PC-9 (cell line): ENCODE measurements at regions not wholly inside any gene's neighbourhood (a gene's known extent, or its start where the extent isn't known, plus 50 kb on each side); places are given as distances from the start of the nearest gene placed in this dataset.

Experiments
- BruUV-seq: library from RNA; stranded (reverse); fragments of 400-500 nt; replicated peaks from 2 replicates; lab custom pipeline; 2021; lab: Mats Ljungman, UMichigan
- CTCF ChIA-PET: fragments of 300-600 bp; sonication (Branson Sonifier 250); formaldehyde crosslinking; loops from one replicate; lab custom pipeline; 2022; ENCODE audit warnings: antibody characterized with exemption; lab: Charles Lee
- POLR2A ChIA-PET: fragments of 300-600 bp; sonication (Branson Sonifier 250); formaldehyde crosslinking; loops from one replicate; lab custom pipeline; 2022; ENCODE audit warnings: antibody characterized with exemption; ENCODE audit not compliant: unreplicated experiment; lab: Charles Lee
- DNase-seq, 2 experiments: peaks; one replicate each; pipeline versions ENCODE4 v3.0.0 to v3.0.0-alpha.2; 2015 to 2022; ENCODE audit warnings: mixed read lengths in 1 of 2
- H2AFZ ChIP-seq: fragments of 200-600 bp; sonication (generic); 2 replicates; pipeline ENCODE4 v1.8.1; 2017; ENCODE audit warnings: antibody characterized with exemption
- H3F3A ChIP-seq: fragments of 200-600 bp; sonication (generic); 2 replicates; pipeline ENCODE4 v1.8.1; 2017; ENCODE audit warnings: antibody characterized with exemption, mild to moderate bottlenecking, low read depth; ENCODE audit not compliant: insufficient read depth
- H3K27ac ChIP-seq: fragments of 200-600 bp; sonication (generic); 2 replicates; pipeline ENCODE4 v1.6.1; 2016; ENCODE audit warnings: mixed run types
- H3K27me3 ChIP-seq: fragments of 200-600 bp; sonication (generic); 2 replicates; pipeline ENCODE4 v1.6.1; 2016; ENCODE audit warnings: low read depth, mixed run types; ENCODE audit not compliant: insufficient read depth
- H3K36me3 ChIP-seq: fragments of 200-600 bp; sonication (generic); 2 replicates; pipeline ENCODE4 v1.6.1; 2016; ENCODE audit warnings: low read depth, mixed run types
- H3K4me1 ChIP-seq: fragments of 200-600 bp; sonication (generic); replicated peaks from 2 replicates; pipeline ENCODE4 v1.6.1; 2016; ENCODE audit warnings: mixed run types; ENCODE audit not compliant: insufficient read depth
- H3K4me2 ChIP-seq: fragments of 200-600 bp; sonication (generic); 2 replicates; pipeline ENCODE4 v1.6.1; 2017; ENCODE audit warnings: mixed run types
- H3K4me3 ChIP-seq: fragments of 200-600 bp; sonication (generic); 2 replicates; pipeline ENCODE4 v1.6.1; 2016; ENCODE audit warnings: mixed run types
- H3K79me2 ChIP-seq: fragments of 200-600 bp; sonication (generic); 2 replicates; pipeline ENCODE4 v1.6.1; 2017; ENCODE audit warnings: low read depth, mixed run types
- H3K9me2 ChIP-seq: fragments of 200-600 bp; sonication (generic); 2 replicates; pipeline ENCODE4 v1.8.1; 2017; ENCODE audit warnings: mild to moderate bottlenecking; ENCODE audit not compliant: insufficient read depth
- H3K9me3 ChIP-seq: fragments of 200-600 bp; sonication (generic); 2 replicates; pipeline ENCODE4 v1.8.1; 2016; ENCODE audit warnings: low read depth; ENCODE audit not compliant: insufficient read depth
- H4K20me1 ChIP-seq: fragments of 200-600 bp; sonication (generic); 2 replicates; pipeline ENCODE4 v1.8.1; 2017; ENCODE audit not compliant: insufficient read depth
- EZH2 ChIP-seq: fragments of 200-600 bp; sonication (generic); IDR thresholded peaks from 2 replicates; pipeline ENCODE4 v1.8.0; 2017; ENCODE audit warnings: antibody characterized with exemption, low read depth
- intact Hi-C: fragments of 100-400 bp; cut with micrococcal nuclease; formaldehyde crosslinking; loops from one replicate; pipeline ENCODE4 v1.10.0; 2022; ENCODE audit not compliant: unreplicated experiment
- TF ChIP-seq, protein P1 (sequence below): fragments of 200-600 bp; sonication (generic); conservative IDR thresholded peaks from 2 replicates; pipeline ENCODE4 v1.6.1; 2017; ENCODE audit warnings: mixed run types, antibody characterized with exemption, mild to moderate bottlenecking, moderate library complexity

DNA sequence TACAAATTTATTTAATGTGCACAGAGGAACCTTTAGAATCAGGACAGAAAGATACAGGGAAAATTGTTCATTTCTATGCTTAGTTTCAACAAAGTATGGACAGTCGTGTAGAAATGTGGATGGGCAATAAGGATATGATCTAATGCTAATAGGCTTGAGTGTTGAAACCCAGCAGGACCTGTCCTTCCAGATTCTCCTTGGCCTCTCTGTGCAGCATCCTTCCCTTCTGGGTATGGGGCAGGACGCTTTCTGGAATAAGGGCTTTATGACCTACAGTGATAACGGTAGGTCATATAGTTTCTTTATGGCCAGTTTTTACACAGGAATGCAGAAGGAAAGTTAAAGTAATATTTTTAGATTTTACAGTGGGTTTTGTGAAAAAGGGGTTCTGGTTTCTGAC, 698.1 kb downstream of the SI start:
- ChIA-PET CTCF (no interaction called here), POLR2A (no interaction called here)
- Histone ChIP-seq H3K27ac (no peak overlapping the region), H3K4me2 (no peak overlapping the region), H3K4me1 (no peaks in the 10 kb centered on the region), H2AFZ (no peak overlapping the region), H3K36me3 (no peaks in the 10 kb centered on the region), H3K27me3 (no peaks in the 10 kb centered on the region), H3F3A (no peaks in the 10 kb centered on the region), H3K9me3 (no peaks in the 10 kb centered on the region), H3K9me2 (peaks cover 5% of the 10 kb centered on the region; the same call in 1 of the 2 replicates), H3K4me3 (no peak overlapping the region), H4K20me1 (no peaks in the 10 kb centered on the region), H3K79me2 (no peaks in the 10 kb centered on the region)
- DNase-seq, result no peak
- intact Hi-C loops, result no loop called here
- no TSS peak for BruUV-seq
- TF ChIP-seq EZH2, result no peak
- TF ChIP-seq, protein P1, sequence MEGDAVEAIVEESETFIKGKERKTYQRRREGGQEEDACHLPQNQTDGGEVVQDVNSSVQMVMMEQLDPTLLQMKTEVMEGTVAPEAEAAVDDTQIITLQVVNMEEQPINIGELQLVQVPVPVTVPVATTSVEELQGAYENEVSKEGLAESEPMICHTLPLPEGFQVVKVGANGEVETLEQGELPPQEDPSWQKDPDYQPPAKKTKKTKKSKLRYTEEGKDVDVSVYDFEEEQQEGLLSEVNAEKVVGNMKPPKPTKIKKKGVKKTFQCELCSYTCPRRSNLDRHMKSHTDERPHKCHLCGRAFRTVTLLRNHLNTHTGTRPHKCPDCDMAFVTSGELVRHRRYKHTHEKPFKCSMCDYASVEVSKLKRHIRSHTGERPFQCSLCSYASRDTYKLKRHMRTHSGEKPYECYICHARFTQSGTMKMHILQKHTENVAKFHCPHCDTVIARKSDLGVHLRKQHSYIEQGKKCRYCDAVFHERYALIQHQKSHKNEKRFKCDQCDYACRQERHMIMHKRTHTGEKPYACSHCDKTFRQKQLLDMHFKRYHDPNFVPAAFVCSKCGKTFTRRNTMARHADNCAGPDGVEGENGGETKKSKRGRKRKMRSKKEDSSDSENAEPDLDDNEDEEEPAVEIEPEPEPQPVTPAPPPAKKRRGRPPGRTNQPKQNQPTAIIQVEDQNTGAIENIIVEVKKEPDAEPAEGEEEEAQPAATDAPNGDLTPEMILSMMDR, result no peak

DNA sequence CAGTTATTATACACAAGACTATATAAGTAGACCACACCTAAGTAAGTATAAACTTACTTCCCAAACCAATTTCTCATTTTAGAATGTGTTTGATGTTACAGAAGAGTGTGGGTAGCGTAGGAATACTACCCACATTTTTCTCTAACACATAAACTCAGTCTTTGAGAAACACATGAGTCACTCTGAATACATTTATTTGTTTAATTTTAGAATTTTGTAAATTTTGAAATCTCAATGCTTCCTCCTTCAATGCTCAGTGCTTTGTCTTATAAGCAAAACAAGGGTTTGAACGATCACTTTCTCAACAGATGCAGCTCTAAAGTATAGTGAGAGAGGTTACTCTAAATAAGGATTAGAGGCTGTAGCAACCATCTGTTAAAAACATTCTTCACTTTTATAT, 700.8 kb downstream of the SI start:
- Histone ChIP-seq H3K79me2 (no peaks in the 10 kb centered on the region), H3F3A (no peaks in the 10 kb centered on the region), H3K36me3 (no peaks in the 10 kb centered on the region), H3K4me1 (no peaks in the 10 kb centered on the region), H3K9me3 (no peaks in the 10 kb centered on the region), H3K27ac (no peak overlapping the region), H3K4me3 (no peak overlapping the region), H3K9me2 (no peaks in the 10 kb centered on the region), H2AFZ (no peak overlapping the region), H3K27me3 (no peaks in the 10 kb centered on the region), H3K4me2 (no peak overlapping the region), H4K20me1 (no peaks in the 10 kb centered on the region)
- ChIA-PET CTCF (no interaction called here), POLR2A (no interaction called here)
- intact Hi-C loops, result loop anchor here (1.0 kb wide), 1 partner anchor 45 kb away; no protein-coding TSS in a partner anchor
- DNase-seq, result no peak
- no TSS peak for BruUV-seq
- TF ChIP-seq, protein P1, result no peak
- no peak for TF ChIP-seq EZH2

DNA sequence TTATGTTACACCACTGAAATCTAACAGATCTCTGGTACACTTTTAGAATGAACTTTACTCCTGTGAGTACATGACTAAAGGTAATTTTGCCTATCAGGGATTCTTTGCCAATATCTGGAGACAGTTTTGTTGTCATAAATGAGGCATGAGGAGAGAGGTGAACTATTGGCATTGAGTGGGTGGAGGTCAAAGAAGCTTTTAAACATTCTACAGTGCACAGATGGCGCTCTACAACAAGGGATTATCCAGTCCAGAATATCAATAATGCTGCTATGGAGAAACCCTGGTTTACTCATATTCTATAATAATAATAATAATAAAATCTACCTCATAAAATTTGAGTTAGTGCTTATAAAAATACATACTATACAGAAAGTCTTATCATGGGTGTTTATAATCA, 702.3 kb downstream of the SI start:
- BruUV-seq, result no TSS peak
- intact Hi-C loops, result no loop called here
- ChIA-PET CTCF (no interaction called here), POLR2A (no interaction called here)
- Histone ChIP-seq H3K79me2 (no peaks in the 10 kb centered on the region), H3K4me3 (no peak overlapping the region), H2AFZ (no peak overlapping the region), H3K36me3 (no peaks in the 10 kb centered on the region), H3K4me2 (no peak overlapping the region), H3K9me2 (no peaks in the 10 kb centered on the region), H3K27ac (no peak overlapping the region), H3K27me3 (no peaks in the 10 kb centered on the region), H3F3A (no peaks in the 10 kb centered on the region), H4K20me1 (no peaks in the 10 kb centered on the region), H3K4me1 (no peaks in the 10 kb centered on the region), H3K9me3 (no peaks in the 10 kb centered on the region)
- no peak for DNase-seq
- TF ChIP-seq, protein P1, result no peak
- no peak for TF ChIP-seq EZH2
